Lower leg skin (tissue), 3 donors: ENCODE measurements at regions not wholly inside any gene's neighbourhood (a gene's known extent, or its start where the extent isn't known, plus 50 kb on each side); places are given as distances from the start of the nearest gene placed in this dataset.

Experiments used
- CTCF ChIP-seq, 3 donors: fragments of 450-650 bp; IDR thresholded peaks; one replicate each; pipeline ENCODE4 v1.5.1; 2016; ENCODE audit warnings: antibody characterized with exemption in 3 of 3, mild to moderate bottlenecking in 3 of 3, moderate library complexity in 2 of 3
- POLR2A ChIP-seq, 2 donors: fragments of 450-650 bp; IDR thresholded peaks; one replicate each; pipeline ENCODE4 v1.6.1; 2016 to 2017; ENCODE audit warnings: antibody characterized with exemption in 2 of 2, mild to moderate bottlenecking in 1 of 2, moderate library complexity in 1 of 2

DNA sequence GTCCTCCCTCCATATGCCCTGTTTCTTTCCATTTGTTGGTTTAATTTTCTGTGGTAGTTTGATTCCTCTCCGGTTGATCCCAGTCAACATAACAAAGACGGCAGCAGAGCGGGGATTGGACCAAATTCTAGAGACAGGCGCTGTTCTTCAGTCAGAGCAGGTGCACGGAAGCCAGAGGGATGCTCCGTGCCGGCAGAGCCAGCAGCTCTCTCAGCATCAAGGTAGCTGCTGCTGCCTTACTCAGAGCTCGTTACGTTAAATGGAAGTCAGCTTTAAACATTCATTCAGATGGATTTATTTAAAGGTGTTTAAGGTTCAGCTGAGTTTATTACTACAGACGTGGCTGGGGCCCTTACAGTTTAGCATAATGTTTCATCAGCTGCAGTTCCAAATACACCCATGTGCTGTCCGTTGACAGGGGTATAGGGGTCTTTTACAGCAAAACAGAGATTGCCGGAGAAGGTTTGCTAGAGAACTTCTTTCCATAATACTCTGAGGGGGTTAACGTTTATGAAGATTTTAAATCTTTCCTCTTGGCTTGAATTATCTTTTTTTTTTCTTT is 497.2 kb upstream of the PIK3C3 start:
- TF ChIP-seq CTCF (IDR thresholded peaks at IDR 0.05) = no peak
- TF ChIP-seq POLR2A (IDR thresholded peaks at IDR 0.05) = no peak
